ENCODE measurements at regions not wholly inside any gene's neighbourhood (a gene's known extent, or its start where the extent isn't known, plus 50 kb on each side); places are given as distances from the start of the nearest gene placed in this dataset.

- Histone ChIP-seq H3K9ac (ENCODE audit: low read length) (no peak overlapping the region), H3K4me1 (ENCODE audit: control insufficient read depth in 2 of 2, insufficient read depth in 2 of 2, low read length in 2 of 2) (no peaks in the 10 kb centered on the region), H3K9me3 (ENCODE audit: control extremely low read depth in 1 of 3, control insufficient read depth in 2 of 3, insufficient read depth in 1 of 3, low read length in 2 of 3) (peaks cover 0 to 31% (median 0%) of the 10 kb centered on the region in 3 donors), H3K36me3 (replicated peaks in 1 of 2; ENCODE audit: control extremely low read depth in 1 of 2, control insufficient read depth in 1 of 2, extremely low read depth in 1 of 2, insufficient read depth in 2 of 2, low read length in 1 of 2) (no peaks in the 10 kb centered on the region), H3K4me2 (replicated peaks; ENCODE audit: low read depth, low read length, poor library complexity, severe bottlenecking) (no peak overlapping the region), H3K79me2 (ENCODE audit: control insufficient read depth, insufficient read depth, low read length) (no peaks in the 10 kb centered on the region), H2AFZ (ENCODE audit: insufficient read depth, low read depth, low read length, poor library complexity, severe bottlenecking) (no peak overlapping the region), H3K27ac (ENCODE audit: low read length in 2 of 2) (no peak overlapping the region), H3K4me3 (ENCODE audit: control extremely low read depth in 1 of 5, extremely low read depth in 1 of 5, insufficient read depth in 1 of 5, low read depth in 2 of 5, low read length in 4 of 5) (no peak overlapping the region), H3K27me3 (replicated peaks in 1 of 4; ENCODE audit: control extremely low read depth in 1 of 4, control insufficient read depth in 3 of 4, insufficient read depth in 4 of 4, low read length in 3 of 4) (no peaks in the 10 kb centered on the region), H4K20me1 (ENCODE audit: control insufficient read depth, insufficient read depth, low read length, poor library complexity, severe bottlenecking) (no peaks in the 10 kb centered on the region)
- Mint-ChIP-seq H3K27me3 (no peaks in the 10 kb centered on the region), H3K9me3 (ENCODE audit: insufficient read depth) (peaks cover 9% of the 10 kb centered on the region), H3K4me3 (no peak overlapping the region), H3K27ac (no peak overlapping the region), H3K4me1 (no peaks in the 10 kb centered on the region)
- no peak for TF ChIP-seq CTCF (IDR thresholded peaks at IDR 0.05)
- TF ChIP-seq EZH2 (IDR thresholded peaks at IDR 0.05; ENCODE audit: borderline replicate concordance, insufficient read depth, low read depth, low read length, poor library complexity, severe bottlenecking) = no peak
- ChIA-PET POLR2A (no interaction called here), CTCF (no interaction called here)
- ATAC-seq (ENCODE audit: low read depth) = no peak
- intact Hi-C loops (cut with micrococcal nuclease) = no loop called here
- DNase-seq = no peak
These were observed 2110.0 kb downstream of the TP53TG3F start for GRCh38 chr16:35569413-35569812.

- intact Hi-C loops (cut with micrococcal nuclease) = no loop called here
- ChIA-PET POLR2A (no interaction called here), CTCF (no interaction called here)
- Histone ChIP-seq H3K9ac (ENCODE audit: low read length) (no peak overlapping the region), H4K20me1 (ENCODE audit: control insufficient read depth, insufficient read depth, low read length, poor library complexity, severe bottlenecking) (no peaks in the 10 kb centered on the region), H3K79me2 (ENCODE audit: control insufficient read depth, insufficient read depth, low read length) (no peaks in the 10 kb centered on the region), H3K9me3 (ENCODE audit: control extremely low read depth in 1 of 3, control insufficient read depth in 2 of 3, insufficient read depth in 1 of 3, low read length in 2 of 3) (peaks cover 0 to 39% (median 0%) of the 10 kb centered on the region in 3 donors), H2AFZ (ENCODE audit: insufficient read depth, low read depth, low read length, poor library complexity, severe bottlenecking) (no peak overlapping the region), H3K36me3 (replicated peaks in 1 of 2; ENCODE audit: control extremely low read depth in 1 of 2, control insufficient read depth in 1 of 2, extremely low read depth in 1 of 2, insufficient read depth in 2 of 2, low read length in 1 of 2) (no peaks in the 10 kb centered on the region), H3K27ac (ENCODE audit: low read length in 2 of 2) (no peak overlapping the region), H3K4me1 (ENCODE audit: control insufficient read depth in 2 of 2, insufficient read depth in 2 of 2, low read length in 2 of 2) (no peaks in the 10 kb centered on the region), H3K4me3 (ENCODE audit: control extremely low read depth in 1 of 5, extremely low read depth in 1 of 5, insufficient read depth in 1 of 5, low read depth in 2 of 5, low read length in 4 of 5) (no peak overlapping the region), H3K4me2 (replicated peaks; ENCODE audit: low read depth, low read length, poor library complexity, severe bottlenecking) (no peak overlapping the region), H3K27me3 (replicated peaks in 1 of 4; ENCODE audit: control extremely low read depth in 1 of 4, control insufficient read depth in 3 of 4, insufficient read depth in 4 of 4, low read length in 3 of 4) (no peaks in the 10 kb centered on the region)
- TF ChIP-seq CTCF (IDR thresholded peaks at IDR 0.05) = no peak
- no peak for TF ChIP-seq EZH2 (IDR thresholded peaks at IDR 0.05; ENCODE audit: borderline replicate concordance, insufficient read depth, low read depth, low read length, poor library complexity, severe bottlenecking)
- 44% methylated on average over 2 of the region's 2 CpGs for WGBS (ENCODE audit: insufficient coverage)
- ATAC-seq (ENCODE audit: low read depth) (no peak), DNase-seq (no peak)
- H3K4me3 Mint-ChIP-seq = no peak overlapping the region
- no peak overlapping the region for H3K27ac Mint-ChIP-seq
- no peaks in the 10 kb centered on the region for H3K27me3 Mint-ChIP-seq
- H3K9me3 Mint-ChIP-seq (ENCODE audit: insufficient read depth) = peaks cover 3% of the 10 kb centered on the region
- H3K4me1 Mint-ChIP-seq = no peaks in the 10 kb centered on the region
These were observed 2111.5 kb downstream of the TP53TG3F start for GRCh38 chr16:35570946-35571345.

Measured in B cell (primary cell).